NOMO-1 treated with dmso at 0.1 percent for 144 hours (cell line): ENCODE measurements at regions not wholly inside any gene's neighbourhood (a gene's known extent, or its start where the extent isn't known, plus 50 kb on each side); places are given as distances from the start of the nearest gene placed in this dataset.
"Not testable (repeated sequence)": the region's sequence is repeated elsewhere in the genome, so short reads cannot be mapped to it uniquely, and the experiment has no call there.

ENCODE experiments used
- DNase-seq: peaks from one replicate; lab custom pipeline; 2025; ENCODE audit not compliant: unreplicated experiment; lab: John Stamatoyannopoulos, UW

DNA sequence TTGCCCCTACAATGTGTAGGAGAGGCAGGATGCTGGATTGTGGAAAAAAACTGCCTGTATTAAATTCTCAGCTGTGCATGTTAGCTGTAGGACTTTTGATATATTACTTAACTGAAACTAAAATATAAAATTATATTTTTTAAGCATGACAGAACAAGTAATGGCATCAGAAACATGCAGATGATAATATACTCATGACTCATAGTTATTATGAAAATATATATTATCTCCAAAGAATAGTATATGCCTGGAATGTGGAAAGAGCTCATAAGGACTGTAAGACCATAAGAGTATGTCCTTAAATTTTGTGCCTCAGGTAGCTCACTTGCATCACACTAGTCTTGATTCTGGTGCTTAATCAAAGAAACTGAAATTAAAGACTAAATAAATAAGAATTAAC is 1100.6 kb downstream of the TECRL start:
- DNase-seq, result no peak

DNA sequence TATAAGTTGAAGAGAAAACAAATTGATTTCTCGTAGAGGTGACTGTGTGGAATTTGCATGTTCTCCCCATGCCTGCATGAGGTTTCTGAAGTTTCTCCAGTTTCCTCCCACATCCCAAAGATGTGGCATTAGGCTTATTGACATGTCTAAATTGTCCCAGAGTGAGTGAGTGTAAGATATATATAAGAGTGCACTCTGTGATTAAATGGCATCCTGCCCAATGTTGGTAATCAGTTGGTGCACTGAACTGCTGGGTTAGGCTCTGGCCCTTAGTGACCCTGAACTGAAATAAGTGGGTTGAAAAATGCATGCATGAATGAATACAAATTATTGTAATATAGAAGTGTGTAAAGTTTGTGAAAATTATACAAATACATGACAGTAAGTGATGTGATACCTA is 1106.5 kb downstream of the TECRL start:
- no peak for DNase-seq

DNA sequence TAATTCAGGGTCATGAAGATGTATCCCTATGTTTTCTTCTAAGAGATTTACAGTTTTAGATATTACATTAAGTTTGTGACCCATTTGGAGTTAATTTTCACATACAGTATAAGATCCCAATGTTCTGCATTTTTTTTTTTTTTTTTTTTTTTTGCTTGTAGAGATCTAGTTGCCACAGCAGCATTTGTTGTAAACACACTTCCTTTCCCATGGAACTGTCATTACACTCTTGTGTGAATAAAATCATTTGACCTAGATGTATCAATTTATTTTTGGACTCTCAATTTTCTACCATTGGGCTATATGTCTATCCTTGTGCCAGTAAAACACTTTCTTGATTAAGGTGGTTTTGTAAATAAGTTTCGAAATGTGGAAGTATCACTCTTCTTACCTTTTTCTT is 1107.2 kb downstream of the TECRL start:
- no peak for DNase-seq

DNA sequence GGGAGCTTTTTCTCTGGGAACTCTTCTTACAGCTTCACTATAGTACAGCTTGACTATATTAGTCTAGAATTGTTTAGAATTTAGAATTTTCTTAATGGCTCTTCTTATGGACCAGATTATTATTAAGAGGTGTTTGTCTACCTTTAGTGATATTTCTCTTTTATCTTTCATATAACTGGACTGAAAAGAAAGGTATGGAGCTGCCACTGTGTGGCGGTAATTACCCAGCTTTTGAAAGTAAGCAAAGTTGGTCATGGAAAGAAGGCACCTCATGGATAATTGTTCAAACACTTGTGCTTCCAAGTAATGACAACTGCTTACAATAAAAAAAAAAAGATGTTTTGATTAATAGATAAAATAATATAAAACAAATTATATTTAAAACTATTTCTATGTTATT is 1112.5 kb downstream of the TECRL start:
- no peak for DNase-seq

DNA sequence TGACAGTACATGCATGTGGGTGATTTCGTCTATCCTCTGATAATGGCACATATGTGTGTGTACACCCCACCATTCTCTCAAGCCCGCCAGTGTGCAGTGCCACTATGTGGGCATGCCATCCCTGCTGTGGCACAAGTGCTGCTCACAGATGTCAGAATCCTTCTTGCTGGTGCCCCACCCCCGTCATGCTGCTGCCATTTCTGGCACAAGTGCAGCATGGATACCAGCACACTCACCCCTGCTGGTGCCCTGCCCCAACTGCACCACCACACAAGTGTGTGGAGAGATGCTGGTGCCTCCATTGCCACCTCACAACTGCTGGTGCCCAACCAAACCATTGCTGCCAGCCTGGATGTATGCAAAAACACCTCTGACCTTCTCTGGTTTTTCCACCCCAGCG is 1133.8 kb downstream of the TECRL start:
- no peak for DNase-seq

DNA sequence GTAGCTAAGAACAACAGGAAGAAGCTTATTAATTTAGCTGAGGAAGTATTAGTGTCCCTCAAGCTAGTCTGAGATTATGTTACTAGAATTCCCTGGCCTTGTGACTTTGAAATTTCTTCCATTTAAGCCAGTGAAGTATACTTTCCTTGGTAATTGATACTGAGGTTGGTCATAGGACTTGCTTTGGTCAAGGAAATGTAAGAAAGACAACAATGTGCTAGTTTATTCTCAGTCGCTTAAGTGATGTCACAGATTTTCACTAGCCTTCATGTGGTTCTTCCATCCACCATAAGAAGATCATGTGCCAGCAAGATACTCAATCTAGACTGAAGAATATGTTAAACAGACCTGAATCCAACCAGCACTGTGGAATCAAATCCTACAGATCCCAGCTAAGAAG is 1140.1 kb downstream of the TECRL start:
- no peak for DNase-seq

DNA sequence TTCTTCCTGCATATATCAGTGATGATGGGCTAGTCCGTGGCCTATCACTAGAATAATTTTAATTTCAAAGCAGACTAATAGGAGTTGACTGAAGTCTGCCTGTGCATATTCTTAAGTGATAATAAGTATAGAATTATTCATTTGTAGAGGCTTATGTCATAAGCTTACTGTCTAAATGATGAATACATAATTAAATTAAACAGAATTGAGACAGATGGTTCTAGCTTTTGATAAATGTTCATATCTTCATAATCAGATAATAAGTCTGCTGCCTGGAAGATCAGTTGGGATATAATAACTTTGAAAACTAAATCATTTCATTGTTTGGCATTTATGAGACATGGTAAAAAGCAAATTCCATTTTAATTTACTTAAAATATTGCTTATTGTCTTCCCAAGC is 1175.6 kb downstream of the TECRL start:
- no peak for DNase-seq

DNA sequence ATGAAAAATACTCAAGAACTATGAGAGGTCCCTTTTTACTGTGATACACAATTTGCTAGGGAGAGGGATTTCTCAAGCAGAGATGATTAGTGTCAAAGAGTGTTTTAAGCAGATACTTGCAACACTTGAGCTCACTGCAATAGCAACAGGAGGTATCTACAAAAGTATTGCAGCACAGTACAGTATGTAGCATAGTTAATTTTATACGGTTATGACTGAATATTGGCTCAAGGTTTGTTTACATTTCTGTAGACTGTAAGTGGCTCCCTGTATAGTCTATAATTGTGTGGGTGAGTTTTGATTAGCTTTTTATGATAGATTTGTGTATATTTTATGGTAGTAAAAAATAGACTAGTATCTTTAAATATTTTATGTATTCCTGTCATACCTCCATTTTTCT is 1177.2 kb downstream of the TECRL start:
- DNase-seq, result no peak

DNA sequence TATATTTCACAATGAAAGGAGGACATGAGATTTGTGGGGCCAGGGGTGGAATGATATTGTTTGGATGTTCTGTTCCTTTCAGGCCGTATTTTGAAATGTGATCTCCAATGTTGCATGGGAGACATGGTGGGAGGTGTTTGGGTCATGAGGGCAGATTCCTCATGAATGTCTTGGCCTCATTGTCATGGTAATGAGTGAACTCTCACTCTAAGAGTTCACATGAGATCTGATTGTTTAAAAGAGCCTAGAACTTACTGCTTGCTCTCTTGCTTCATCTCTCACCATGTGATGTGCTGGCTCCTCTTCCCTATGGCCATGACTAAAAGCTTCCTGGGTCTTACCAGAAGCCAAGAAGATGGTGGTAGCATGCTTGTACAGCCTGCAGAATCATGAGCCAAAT is 1183.0 kb downstream of the TECRL start:
- no peak for DNase-seq

DNA sequence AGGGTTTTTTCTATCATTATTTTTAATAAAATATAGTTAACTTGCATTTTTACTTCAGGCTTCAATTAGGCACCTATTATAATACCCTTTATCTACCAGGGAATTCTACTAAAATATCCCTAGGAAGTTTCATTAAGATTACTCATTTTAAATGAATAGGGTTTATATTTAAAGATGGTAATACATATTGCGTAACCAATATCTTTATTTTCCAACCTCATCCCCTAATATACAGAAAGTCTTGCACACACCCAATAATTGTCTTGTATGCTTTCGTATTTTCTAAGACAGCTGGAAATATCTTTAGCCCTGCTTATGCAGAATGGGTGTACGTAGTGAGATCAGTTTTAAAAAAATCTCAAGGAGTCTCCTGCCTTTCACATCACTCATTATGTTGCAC is 1186.8 kb downstream of the TECRL start:
- DNase-seq, result no peak

DNA sequence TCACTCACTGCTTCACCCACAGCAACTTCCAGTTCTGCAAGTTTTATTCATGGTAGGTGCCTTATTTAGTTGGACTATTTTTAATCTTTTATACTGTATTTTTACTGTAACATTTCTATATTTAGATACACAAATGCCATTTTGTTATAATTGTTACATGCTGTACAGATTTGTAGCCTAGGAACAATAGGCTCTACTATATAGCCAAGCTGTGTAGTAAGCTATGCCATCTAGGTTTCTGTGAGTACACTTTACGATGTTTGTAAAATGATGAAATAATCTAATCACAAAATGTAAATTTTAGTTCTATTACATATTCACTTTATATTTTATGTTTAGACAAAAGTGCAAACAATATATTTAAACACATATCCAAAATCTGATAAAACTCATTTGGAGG is 1187.8 kb downstream of the TECRL start:
- DNase-seq, result no peak

DNA sequence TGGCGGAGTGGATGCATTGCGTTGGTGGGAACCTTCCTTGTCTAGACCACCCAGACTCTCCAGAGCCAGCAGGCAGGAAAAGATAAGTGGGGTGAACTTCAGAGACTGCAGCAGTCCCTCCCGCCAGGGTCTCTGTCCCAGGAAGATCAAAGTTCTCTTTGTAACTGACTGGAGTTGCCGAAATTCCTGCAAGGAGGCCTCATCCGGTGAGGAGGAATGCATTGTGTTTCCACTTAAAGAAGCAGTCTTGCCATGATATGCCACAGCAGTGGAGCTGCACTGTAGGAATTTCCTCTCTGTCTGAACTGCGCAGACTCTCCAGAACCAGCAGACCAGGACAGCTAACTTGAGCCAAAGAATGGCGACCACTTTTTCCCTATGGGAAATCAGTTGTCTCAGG is 1190.4 kb downstream of the TECRL start:
- no peak for DNase-seq

DNA sequence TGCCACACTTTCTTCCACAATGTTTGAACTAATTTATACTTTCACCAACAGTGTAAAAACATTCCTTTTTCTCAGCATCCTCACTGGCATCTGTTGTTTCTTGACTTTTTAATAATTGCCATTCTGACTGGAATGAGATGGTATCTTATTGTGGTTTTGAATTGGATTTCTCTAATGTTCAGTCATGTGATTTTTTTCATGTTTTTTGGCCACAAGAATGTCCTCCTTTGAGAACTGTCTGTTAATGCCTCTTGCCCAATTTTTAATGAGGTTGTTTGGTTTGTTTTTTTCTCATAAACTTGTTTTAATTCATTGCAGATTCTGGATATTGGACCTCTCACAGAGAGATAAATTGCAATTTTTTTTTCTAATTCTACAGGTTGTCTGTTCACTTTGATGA is 1195.2 kb downstream of the TECRL start:
- DNase-seq, result no peak

DNA sequence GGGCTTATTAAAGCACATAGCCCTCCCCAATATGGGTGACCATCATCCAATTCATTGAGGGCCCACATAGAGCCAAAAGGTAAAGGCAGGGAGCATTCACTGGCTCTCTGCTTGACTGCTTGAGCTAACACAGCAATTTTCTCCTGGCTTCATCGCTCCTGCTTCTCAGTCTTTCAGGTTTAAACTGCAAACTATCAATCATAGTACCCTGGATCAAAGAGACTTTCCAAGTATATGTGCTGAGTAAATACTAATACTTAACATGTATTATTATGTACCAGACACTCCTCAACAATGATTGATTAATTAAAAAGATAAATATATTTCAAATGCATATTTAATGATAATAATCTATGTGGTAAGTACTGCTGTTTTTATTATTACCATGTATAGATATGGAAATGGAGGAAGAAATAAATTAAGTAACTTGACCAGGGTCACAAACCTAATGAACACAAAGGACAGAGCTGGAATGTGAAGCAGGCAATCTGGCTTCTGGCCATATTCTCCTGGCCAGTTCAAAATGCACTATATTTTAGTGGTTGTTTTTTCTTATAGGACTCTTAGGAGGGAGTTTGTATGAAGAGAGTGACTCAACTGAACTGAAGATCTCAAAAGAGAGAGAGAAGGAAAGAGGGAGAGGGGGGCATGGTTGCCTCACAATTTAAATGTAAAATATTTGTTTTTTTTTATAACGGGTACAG is 1197.3 kb downstream of the TECRL start:
- DNase-seq, result no peak

DNA sequence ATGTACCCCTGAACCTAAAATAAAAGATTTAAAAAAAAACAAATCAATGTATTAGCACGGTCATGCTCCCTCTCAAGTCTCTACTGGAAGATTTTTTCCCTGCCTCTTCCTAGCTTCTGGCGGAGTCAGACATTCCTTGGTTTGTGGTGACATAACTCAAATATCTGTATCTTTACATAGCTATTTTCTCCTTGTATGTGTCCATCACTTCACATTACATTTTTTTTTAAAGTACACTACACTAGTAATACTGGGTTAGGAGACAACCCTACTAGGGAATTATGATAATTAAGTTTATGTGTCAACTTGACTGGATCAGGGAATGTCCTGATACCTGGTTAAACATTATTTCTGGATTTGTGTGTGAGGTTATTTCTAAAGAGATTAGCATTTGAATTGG is 1197.9 kb downstream of the TECRL start:
- DNase-seq, result no peak

DNA sequence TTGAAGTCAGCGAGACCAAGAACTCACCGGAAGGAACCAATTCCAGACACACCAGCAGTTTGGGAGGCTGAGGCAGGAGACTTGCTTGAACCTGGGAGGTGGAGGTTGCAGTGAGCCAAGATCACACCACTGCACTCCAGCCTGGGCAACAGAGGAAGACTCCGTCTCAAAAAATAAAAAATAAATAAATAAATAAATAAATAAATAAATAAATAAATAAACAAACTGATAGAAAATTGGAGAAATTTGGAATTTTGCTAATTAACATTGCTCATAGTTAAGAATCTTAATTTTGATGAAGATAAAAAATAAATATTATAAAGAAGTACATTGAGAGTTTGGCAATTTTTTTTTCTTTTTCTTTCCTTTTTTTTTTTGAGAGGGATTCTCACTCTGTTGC is 1216.2 kb downstream of the TECRL start:
- DNase-seq, result not testable (repeated sequence)

DNA sequence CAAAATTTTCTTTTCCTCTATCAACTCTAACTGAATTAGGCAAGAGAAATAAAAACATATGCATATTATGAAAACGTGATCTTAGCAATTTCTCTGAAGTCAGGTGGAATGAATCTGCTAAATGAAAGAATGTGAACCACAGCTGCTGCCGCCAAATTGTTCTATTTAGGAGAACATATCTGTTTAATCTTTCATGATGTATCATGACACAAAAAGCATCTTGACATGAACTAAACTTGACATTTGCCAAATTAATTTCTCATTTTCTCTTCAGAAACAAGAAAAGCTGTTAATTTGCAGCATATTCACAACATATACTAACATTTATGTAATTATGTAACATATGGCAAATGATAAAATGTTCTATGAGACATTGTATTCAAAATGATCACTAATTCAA is 1237.9 kb downstream of the TECRL start:
- DNase-seq, result no peak

DNA sequence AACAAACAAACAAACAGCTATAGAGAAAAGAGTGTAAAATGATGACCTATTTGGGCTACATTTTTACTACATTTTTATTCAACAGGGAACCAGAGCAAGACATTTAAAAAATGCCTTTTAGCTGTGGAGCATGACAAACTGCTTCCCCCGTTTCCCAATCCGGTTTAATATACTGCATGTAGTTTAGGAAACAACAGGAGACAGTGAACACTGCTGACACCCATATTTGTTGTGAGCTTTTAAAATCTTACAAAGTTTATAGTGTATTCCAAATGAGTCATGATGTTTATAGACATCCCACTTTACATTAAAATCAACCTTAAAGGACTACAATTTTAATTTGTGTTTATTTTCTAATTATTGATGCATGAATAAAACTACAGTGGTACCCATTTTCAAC is 1238.3 kb downstream of the TECRL start:
- DNase-seq, result no peak

DNA sequence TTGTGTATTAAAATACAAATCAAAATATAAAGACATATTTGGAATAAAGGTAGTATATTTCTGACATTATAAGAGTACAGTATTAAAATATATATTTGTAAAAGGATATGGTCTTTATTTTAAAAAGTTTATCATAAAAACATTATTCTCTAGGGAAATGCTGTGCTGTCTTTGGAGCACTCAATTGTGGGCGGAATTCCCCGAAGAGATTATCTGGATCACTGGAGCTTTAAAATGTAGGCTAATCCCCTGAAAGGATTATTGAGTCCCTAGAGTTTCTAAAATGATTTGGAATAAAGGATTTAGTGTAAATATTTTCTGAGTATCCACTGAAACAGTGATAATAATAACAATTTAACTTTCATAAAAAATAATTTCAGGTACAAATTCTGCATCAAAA is 1239.4 kb downstream of the TECRL start:
- DNase-seq, result no peak

DNA sequence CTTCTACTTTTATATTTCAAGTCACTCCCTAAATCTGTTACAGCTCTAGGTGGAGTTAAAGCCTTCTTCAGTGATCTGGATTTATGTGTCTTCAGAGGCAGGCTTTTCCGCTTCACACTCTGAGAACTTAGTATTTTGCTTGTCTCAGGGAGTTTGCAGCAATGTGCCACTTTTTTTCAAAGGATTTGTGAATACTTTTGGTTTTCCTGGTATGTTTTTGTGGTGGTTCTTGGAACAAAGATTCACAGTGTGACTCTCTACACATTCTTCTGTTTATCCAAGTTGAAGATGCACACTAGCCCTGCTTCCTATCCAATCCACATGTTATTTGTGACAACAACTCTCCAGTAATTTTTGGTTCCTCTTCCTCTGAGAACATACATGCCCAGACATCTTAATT is 1253.7 kb downstream of the TECRL start:
- no peak for DNase-seq

DNA sequence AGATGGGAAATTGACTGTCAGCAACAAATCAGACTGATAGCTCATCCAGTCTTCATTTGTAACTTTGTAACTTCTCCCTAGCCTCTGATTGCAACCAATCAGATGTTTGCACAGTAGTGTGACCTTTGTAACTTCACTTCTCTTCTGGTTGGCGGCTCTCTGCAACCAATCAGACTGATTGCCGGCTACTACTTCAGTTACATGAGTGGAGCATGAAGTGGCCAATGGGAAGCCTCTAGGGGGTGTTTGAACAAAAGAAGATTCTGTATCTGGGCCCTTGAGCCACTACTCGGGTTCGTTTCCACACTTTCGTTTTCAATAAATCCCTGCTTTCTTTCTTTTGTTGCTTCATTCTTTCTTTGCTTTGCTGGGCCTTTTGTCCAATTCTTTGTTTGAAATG is 1285.8 kb downstream of the TECRL start:
- no peak for DNase-seq

DNA sequence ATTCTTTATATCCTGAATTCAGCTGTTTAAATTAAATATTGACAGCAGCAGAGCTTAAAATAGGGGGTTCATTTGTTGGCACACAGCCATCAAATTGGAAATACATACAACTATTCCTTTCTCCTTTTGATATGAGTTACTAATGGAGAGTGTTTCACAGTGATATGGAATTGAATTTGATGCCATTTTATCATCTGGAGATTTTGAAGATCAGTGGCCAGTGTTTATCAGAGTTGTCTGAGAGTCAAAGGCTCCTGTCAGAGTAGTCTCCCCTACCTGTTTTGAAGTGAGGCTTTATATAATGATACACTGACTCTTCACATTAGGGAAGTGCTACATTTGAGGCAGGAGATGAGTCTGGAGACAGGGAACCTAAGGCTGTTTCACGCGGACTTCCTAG is 1286.3 kb downstream of the TECRL start:
- DNase-seq, result no peak

DNA sequence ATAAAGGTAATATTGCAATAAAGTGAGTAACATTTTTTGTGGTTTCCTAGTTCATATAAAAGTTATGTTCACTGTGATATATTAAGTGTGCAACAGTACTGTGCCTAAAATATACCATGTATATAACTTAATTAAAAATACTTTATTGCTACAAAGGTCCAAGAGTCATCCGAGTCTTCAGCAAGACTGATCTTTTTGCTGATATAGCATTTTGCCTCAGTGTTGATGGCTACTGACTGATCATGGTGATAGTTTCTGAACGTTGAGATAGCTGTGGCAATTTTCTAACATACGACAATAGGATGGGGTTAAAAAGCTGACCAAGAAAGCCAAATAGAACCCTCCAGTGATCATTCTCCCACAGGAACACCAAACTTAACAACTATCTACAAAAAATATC is 1302.7 kb downstream of the TECRL start:
- no peak for DNase-seq

DNA sequence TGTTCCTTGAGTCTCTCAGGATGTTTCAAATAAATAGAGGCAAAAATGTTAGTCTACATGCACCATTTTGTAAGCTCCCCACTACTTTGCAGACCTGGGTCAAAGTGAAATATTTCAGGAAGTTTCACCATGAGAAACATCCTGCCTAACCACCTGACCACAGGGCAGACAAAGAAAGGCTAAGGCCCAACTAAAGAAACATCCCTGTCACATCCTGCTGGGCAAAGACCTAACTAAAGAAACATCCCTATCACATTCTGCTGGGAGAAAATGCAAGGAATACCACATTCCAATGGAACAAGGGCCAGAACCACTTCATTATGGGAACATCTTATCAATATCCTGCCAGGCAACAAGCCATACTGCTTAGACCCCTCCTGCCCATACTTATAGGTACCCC is 1303.4 kb downstream of the TECRL start:
- no peak for DNase-seq
